Cardiac septum (tissue), 1 donor: ENCODE measurements at regions not wholly inside any gene's neighbourhood (a gene's known extent, or its start where the extent isn't known, plus 50 kb on each side); places are given as distances from the start of the nearest gene placed in this dataset.

ENCODE experiments used
- DNase-seq: peaks from one replicate; pipeline ENCODE4 v3.0.0-alpha.2; 2020; ENCODE audit warnings: low spot score
- intact Hi-C: fragments of 100-400 bp; cut with DNase I; formaldehyde crosslinking; loops from one replicate; pipeline ENCODE4 v1.14.0; 2022
- donor health status: DM: no; HTN: no; CAD: no.

DNA sequence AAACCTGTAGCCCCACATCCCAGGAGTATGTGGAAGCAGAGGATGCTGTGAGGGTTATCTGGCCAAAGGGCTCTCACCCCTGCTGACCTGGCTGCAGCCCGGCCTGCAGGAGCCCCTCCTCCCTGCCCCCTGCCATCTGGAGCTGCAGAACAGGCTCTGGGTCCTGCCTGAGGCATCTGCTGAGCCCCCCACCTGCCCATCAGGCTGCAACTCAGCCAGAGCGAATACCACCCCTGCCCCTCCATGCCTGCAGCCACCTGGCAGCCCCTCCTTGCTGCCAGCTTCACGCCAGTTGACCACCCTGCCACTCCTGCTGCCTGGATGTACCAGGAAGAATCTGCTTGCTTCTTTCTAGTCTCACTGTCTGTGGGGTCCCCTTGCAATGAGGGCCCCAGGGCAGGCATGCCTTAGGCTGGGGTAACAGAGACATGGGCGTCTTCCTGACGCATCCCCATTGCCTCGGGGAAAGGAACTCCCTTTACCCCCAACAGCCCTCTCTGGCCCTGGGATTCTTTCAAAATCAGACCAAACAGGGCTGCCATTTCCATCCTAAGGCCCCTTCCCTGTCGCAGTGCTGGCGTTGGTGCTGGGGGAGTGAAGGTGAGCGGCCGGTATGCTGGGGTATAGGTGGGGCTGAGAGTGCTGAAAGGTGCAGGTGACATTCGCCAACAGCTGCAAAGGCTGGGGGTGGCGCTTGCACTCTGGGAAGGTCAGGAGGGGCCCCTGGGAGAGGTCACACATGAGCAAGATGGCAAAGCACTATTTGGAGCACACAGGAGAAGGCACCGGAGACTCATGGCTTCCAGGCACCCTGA is 1334.6 kb downstream of the TBC1D22A start:
- intact Hi-C loops: no loop called here
- DNase-seq: no peak

DNA sequence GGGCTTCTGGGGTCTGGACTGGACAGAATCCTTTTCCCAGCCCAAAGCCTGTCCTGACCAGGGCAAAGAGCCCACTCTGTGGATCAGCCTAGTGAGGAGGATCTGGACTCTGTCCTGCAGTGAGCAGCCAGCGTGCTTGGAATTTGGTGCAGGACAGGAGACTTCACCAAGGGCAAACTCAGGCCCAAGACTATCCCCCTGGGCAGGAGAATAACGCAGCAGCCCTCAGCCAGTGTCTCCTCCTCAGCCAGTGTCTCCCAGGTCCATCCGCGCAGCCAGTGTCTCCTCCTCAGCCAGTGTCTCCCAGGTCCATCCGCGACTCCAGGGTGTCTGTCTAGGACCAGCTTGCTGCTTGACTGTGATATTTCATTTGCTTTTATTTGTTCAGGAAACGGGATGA is 1334.0 kb downstream of the TBC1D22A start:
- DNase-seq: no peak
- intact Hi-C loops: no loop called here

DNA sequence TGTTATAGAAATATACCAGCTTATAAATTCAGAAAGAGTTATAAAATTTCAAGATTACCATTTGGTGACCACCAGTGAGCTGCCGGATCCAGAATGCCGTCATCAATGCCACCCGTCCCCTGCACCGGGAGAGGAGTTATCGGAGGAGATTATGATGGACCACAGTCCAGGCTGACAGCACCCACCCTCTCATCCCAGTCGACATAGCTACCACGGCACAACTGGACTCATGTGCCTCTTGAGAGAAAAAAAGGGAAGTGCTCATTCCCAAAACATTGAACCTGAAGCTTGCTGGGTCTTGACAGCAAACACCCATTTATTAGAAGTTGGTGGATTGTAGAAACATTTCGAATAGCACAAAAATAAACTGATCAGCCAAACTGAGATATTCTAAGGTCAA is 1331.5 kb downstream of the TBC1D22A start:
- intact Hi-C loops: no loop called here
- DNase-seq: no peak

DNA sequence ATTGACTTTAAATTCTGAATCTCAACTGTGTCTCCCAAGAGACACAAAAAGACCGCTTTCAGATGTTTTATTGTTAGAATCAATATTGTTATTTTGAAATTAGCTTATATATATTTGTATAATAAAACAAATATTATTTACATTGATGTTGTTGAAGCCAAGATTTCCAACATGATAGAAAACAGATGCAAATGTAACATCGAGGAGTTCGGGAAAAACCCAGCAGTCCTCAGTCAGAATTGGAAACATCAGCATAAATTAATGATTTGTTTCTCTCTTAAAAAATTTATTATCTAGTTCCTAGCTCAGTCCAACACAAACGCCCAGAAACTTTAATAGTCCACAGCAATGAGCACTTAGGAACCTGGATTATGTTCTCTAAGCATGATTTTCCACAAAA is 1330.4 kb downstream of the TBC1D22A start:
- intact Hi-C loops: no loop called here
- no peak for DNase-seq

DNA sequence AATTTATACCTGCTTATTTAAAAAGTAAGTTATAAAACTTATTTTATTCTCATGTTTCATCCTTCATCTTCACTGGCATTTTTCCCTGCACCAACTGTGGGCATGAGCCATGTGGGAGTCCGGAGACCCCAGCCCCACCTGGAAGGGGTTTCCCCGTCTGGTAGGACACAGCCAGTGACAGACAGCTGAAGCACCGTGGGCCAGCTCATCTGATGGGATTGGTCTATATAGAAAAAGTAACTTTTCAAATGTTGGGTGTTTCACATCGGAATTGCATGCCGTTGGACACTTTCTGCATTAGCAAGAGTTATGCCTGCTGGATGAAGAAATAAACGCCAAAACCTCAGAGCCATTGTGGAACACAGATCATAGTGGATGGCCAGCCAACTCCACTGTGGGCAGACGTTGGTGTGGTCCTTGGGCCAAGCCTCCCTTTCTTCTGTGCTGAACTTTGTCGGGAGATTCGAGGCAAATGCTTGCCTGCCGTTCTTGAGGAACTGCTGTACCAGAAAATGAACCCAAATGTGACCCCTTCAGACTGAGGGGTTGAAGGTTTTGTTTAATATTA is 1329.3 kb downstream of the TBC1D22A start:
- no peak for DNase-seq
- intact Hi-C loops: no loop called here

DNA sequence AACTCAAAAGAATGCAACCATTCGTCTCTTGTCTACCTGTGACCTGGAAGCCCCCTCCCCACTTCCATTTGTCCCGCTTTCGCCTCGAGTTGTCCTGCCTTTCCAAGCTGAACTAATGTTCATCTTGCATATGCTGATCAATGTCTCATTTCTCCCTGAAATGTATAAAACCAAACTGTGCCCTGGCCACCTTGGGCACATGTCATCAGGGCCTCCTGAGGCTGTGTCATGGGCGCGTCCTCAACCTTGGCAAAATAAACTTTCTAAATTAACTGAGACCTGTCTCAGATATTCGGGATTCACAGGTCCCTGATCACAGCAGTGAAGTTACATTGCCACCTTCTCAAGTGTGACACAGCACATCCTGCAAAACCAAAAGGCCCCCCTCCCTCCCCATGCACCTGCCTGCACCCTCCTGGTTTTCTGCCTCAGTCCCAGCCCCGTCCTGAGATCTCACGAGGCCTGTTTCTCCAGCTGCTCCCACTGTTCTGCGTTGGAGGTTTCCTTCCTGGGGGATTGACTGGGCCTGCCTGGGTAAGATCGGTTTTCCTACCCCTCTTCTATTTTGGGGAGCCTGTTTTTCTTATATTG is 1328.7 kb downstream of the TBC1D22A start:
- intact Hi-C loops: no loop called here
- peak; percentile 24 for DNase-seq

DNA sequence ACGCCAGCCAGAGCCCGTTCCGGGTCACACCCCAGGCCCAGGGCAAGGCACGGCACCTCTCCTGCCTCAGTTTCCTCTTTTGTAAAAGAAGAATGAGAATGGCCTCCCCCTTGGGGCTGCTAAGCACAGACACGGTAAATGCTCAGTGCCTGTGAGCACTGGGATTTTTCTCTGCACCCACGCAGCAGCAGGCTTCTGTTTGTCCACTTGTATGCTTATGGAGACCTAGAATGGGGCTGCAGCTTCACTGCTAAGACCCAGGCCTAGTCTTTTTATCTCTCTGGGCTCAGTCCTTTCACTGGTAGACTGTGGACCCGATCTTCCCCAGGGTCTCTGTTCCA is 1327.9 kb downstream of the TBC1D22A start:
- intact Hi-C loops: no loop called here
- no peak for DNase-seq

DNA sequence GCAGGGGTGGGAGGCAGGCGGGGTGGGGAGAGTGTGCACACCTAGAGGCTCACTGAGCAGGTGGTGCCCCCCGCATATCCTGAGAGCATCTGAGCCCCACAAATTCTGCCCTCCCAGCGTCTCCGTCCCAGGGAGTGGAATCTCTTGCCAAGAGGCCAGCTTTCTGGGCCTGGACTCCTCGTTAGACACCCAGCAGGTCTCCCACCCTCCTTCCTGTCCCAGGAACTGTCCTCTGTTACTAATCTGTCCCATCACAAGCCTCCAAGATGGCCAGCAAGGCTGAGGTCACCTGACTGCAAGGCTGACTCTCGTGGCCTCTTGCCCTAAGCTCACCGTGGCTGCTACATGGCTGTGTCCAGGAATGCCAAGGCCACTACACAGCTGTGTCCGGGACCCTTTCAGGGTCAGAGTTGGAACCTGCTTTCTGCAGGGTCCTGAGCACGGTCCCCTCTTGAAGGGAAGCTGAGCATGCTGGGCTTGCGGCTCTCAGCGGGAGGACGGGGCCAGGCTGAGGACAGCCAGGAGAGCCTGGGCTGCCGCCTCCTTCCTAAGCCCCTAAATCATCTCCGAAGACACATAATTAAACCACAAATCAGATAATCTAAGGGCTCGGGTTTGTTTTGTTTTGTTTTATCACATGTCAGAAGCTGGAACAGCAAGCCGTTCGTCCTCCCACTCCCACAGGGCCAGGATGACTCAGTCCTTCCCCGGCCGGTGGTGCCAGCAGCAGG is 1327.3 kb downstream of the TBC1D22A start:
- peak; percentile 75 for DNase-seq
- intact Hi-C loops: no loop called here

DNA sequence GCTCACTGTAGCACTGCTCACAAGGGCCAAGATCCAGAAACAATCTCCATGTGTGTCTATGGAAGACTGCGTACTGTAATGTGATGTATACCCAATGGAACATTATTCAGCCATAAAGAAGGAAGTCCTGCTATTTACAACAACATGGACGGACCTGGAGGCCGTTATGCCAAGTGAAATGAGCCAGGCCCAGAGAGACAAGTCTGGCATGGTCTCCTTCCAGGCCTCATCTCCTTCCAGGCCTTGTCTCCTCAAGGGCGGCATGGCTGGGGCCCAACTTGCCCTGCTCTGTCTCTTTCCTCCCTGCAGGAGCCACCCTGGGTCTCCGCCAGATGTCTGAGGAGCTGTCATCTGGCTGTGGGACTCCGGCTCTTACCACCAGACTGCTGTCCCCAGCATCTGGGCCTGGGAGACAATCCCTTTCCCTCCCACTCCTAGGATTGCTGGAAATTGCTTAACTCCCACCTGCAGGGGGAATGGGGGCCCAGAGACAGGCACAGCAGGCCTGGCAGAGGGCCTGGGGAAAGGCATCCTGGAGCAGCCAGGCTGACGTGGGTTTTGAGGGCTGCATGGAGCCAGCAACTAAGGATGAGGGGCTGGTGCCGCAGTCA is 1326.6 kb downstream of the TBC1D22A start:
- DNase-seq: no peak
- intact Hi-C loops: no loop called here

DNA sequence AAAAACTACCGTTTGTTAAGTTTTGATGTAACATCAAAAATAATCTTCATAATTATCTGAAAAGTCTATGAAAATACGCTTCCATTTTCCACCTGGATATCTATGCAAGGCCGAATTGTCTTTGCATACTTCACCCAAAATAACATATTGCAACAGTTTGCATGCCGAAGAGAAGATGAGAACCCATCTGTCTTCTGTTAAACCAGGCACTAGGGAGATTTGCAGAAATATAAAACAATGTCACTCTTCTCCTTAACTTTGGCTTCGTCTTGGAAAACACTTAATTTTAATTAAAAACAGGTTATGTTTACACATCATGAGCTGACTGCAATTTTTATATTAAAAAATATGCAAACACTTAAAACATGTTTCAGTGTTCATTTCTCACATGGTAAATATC is 1325.8 kb downstream of the TBC1D22A start:
- intact Hi-C loops: no loop called here

DNA sequence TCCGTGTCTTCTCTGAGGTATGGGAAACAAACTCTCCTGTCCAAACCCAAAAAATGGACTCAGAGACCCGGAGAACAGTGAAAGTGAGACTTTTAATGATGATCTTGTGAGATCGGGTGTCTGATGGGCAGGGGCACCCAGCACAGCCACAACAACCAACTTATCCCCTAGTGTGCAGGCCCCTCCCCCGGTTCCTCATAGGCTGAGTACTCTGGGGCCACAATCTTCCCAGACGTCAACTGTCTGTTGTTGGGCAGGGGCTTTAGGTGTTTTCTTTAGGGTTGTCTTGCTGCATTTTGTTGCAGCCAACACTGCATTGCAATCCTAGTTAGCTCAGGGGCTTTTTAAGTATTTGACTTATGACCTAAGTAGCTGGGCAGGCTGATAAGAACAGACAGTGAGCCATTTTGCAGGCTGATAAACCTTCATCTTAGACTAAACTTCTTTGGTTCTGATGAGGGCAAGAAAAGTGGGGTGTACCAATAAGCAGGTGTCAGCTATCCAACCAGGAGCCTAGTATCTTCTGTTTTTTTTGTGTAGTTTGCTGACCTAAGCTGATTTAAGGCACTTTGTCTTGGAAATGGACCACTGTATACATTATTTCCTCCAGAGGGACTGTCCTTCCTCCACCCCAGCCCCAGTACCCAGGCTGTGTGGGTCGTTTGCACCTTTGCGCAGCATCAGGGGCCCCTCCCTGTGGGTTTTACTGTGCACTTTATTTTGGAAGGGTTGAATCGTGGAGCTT is 1323.6 kb downstream of the TBC1D22A start:
- DNase-seq: no peak
- intact Hi-C loops: no loop called here

More for the DNA sequence above, 1325.8 kb downstream of the TBC1D22A start:
- DNase-seq: no peak

DNA sequence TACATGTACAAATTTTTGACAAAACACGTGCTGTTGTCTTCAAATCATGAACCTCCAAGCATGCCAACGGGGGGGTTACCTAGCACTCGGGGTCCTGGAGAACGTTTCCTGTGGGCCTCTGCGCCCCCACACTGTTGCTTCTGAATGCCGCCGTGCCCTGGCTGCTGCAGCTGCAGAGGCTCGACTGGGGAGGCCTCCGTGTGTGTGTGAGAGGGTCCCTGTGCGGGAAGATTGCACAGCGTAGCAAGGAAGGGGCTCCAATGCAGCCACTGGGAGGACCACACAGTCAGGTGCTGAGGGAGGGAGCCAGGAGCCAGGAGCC is 1322.2 kb downstream of the TBC1D22A start:
- DNase-seq: no peak
- intact Hi-C loops: no loop called here

DNA sequence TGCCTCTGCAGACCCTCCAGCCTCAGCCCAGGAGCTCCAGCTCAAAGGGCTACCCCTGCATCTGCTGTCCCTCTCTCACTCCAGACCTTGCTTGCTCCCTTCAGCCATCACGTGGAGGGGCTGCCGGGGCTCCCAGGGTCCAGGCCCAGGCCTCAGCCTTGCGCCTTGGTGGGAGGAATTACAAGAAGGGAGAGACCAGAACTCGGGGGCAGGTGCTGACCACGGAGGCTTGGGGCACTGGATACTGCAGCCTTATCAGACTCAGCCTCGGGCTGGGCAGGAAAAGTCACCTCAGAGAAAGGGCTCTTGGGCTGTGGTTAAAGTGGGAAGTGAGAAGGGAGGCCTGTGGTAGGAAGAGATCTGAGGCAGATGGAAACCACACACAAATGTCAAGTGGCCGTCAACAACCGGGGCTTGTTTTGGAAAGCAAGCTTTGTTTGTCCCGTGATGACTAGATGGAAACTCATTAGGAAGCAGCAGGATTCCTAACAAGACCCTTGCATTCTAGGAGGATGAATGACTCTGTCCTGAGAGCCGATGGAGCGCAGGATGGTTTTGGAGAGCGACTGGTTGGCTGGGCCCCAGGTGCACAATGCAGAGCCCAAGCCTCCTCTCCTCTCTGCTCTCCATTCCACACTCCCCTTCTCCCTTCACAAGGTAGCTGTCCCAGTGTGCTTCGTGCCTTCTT is 1321.7 kb downstream of the TBC1D22A start:
- DNase-seq: no peak
- intact Hi-C loops: no loop called here

DNA sequence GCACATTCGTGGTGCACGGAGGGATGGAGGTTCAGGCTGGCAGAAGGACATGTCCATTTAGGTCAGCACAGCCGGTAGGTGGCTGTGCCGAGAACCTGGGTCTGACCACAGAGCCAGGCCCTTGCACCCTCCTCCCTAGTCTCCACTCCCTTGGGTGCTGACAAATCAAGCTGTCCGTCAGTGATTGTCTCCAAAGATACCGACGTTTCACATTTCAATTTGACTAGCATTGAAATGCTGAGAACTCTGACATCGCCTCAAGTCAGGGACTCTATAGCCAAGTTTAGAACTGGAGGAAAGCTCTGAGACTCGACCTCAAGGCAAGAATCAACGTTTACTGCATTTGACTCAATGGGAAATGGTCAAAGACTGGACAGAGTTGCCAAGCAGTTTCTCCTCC is 1321.1 kb downstream of the TBC1D22A start:
- no peak for DNase-seq
- intact Hi-C loops: no loop called here

DNA sequence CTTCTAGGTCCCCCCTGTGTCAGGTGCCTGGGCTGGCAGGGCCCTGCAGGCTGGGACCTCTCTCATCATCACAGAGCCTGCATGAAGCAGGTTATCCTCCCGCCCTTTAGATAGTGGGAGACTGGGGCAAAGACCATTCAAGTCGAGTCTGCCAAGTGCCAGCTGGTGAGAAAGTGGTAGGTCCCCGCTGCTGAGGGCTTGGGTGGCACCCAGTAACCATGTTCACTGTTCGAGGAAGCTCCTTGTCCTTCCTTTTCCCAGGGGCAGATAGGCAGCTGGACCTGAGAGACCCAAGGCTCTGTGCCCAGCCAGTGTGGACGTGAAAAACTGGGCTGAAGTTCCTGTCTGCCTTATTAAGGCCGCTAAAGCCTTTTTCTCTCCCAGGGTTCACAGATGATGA is 1319.8 kb downstream of the TBC1D22A start:
- intact Hi-C loops: no loop called here
- no peak for DNase-seq

DNA sequence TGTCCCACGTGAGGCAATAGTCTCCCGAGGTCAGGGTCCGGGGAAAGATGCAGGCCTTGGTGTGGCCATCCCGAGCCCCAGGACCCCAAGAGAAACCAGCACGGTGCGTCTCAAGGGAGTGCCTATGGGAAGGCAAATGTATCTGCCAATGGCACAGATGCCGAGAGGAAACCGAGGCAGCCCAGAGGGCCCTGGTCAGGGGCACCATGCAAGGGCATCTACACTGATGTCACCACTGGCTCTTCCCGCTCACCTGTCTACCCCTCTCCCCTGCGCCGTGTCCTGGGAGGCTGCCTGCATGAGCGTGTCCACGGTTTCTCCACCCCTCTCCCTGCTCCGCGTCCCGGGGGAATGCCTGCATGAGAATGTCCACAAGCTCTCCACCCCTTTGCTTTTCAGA is 1318.8 kb downstream of the TBC1D22A start:
- intact Hi-C loops: no loop called here
- no peak for DNase-seq

DNA sequence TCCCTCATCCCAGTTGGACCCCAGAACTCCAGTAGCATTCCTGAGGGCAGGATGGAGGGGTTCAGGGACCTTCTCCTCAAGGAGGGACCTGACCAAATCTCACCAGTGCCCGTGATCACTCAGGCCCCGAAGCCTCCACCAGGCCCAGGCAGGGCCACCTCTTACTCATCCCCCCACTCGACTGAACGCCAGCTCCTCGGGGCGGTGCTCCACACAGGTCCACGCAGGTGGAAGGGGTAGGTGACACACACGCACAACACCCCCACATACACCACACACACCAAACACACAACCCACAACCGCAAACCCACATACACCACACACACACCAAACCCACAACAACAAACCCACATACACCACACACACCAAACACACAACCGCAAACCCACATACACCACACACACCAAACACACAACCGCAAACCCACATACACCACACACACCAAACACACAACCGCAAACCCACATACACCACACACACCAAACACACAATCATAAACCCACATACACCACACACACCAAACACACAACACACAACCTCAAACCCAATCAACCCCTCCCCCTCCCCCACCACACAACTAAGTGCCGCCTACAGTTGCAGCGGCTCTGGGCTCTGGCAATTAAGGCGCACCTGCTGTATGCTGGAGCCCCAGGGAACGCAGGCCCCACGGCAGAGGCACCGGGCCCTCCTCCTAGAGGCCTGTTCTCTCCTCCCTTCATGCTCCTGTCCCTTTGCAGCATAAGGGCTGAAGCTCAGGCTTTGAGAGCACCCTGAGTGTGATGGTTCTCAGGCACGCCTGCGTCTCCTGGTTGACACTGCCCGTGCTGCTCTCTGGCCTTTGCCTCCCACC is 1318.1 kb downstream of the TBC1D22A start:
- no peak for DNase-seq
- intact Hi-C loops: no loop called here
